Right lobe of liver (tissue), 6 donors: ENCODE measurements at regions not wholly inside any gene's neighbourhood (a gene's known extent, or its start where the extent isn't known, plus 50 kb on each side); places are given as distances from the start of the nearest gene placed in this dataset.
"Not testable (repeated sequence)": the region's sequence is repeated elsewhere in the genome, so short reads cannot be mapped to it uniquely, and the experiment has no call there.

ENCODE experiments used
- ATAC-seq, 4 donors: fragments of 200-7000 bp; cut with Tn5 transposase; one replicate each; pipeline ENCODE4 v1.9.1; 2020; ENCODE audit warnings: mild to moderate bottlenecking in 4 of 4, moderate library complexity in 4 of 4
- DNase-seq, 3 donors: peaks; one replicate each; pipeline ENCODE4 v3.0.0-alpha.2; 2020
- H3K27ac ChIP-seq, 3 donors: fragments of 200-600 bp; one replicate each; pipeline ENCODE4 v1.8.0; 2022
- H3K27me3 ChIP-seq, 2 donors: fragments of 200-600 bp; one replicate each; pipeline ENCODE4 v1.8.0; 2022
- H3K36me3 ChIP-seq, 4 donors: fragments of 200-600 bp; sonication (generic) in 1 of 4; one replicate each; pipeline versions ENCODE4 v1.5.1 to v1.8.0; 2017 to 2022; ENCODE audit warnings: control low read depth in 1 of 4
- H3K4me1 ChIP-seq, 4 donors: fragments of 200-600 bp; sonication (generic) in 1 of 4; one replicate each; pipeline versions ENCODE4 v1.5.1 to v1.8.0; 2017 to 2022; ENCODE audit warnings: control low read depth in 1 of 4
- H3K4me3 ChIP-seq, 3 donors: fragments of 200-600 bp; one replicate each; pipeline ENCODE4 v1.8.0; 2022
- H3K9me3 ChIP-seq, 4 donors: fragments of 200-600 bp; sonication (generic) in 1 of 4; one replicate each; pipeline versions ENCODE4 v1.5.1 to v1.8.0; 2017 to 2022; ENCODE audit warnings: control low read depth in 1 of 4
- POLR2A ChIP-seq: fragments of 450-650 bp; IDR thresholded peaks from one replicate; pipeline ENCODE4 v1.6.1; 2017; ENCODE audit warnings: antibody characterized with exemption, mild to moderate bottlenecking
- WGBS: methylation state at CpG from one replicate; pipeline ENCODE4 v1.1.6; 2018; ENCODE audit warnings: low coverage, low lambda C conversion rate; ENCODE audit not compliant: insufficient coverage; ENCODE audit errors: missing lambda C conversion rate; 5-methylcytosine and 5-hydroxymethylcytosine counted together
- intact Hi-C, 2 donors: fragments of 100-400 bp; cut with DNase I; formaldehyde crosslinking; loops; one replicate each; pipeline versions ENCODE4 v1.11.2 to v1.14.1; 2022
- TF ChIP-seq, protein P1 (sequence below), 4 donors: fragments of 200-600 bp in 3 of 4; fragments of 450-650 bp in 1 of 4; IDR thresholded peaks; one replicate each; pipeline versions ENCODE4 v1.5.1 to v1.8.0; 2016 to 2022; ENCODE audit warnings: antibody characterized with exemption in 4 of 4, mild to moderate bottlenecking in 2 of 4
- donor health status: DM: no; HTN: yes; CAD: no.
- donor health status: DM: no; HTN: no; CAD: no.
- donor health status: DM: no; HTN: no; CAD: no.
- donor health status: DM: no; HTN: yes; CAD: no.
- donor health status: DM: no; HTN: yes; CAD: no.

- Histone ChIP-seq H3K27ac (no peak overlapping the region), H3K4me3 (no peak overlapping the region), H3K27me3 (no peaks in the 10 kb centered on the region), H3K36me3 (no peaks in the 10 kb centered on the region), H3K9me3 (no peaks in the 10 kb centered on the region), H3K4me1 (no peaks in the 10 kb centered on the region)
- TF ChIP-seq, protein P1, sequence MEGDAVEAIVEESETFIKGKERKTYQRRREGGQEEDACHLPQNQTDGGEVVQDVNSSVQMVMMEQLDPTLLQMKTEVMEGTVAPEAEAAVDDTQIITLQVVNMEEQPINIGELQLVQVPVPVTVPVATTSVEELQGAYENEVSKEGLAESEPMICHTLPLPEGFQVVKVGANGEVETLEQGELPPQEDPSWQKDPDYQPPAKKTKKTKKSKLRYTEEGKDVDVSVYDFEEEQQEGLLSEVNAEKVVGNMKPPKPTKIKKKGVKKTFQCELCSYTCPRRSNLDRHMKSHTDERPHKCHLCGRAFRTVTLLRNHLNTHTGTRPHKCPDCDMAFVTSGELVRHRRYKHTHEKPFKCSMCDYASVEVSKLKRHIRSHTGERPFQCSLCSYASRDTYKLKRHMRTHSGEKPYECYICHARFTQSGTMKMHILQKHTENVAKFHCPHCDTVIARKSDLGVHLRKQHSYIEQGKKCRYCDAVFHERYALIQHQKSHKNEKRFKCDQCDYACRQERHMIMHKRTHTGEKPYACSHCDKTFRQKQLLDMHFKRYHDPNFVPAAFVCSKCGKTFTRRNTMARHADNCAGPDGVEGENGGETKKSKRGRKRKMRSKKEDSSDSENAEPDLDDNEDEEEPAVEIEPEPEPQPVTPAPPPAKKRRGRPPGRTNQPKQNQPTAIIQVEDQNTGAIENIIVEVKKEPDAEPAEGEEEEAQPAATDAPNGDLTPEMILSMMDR (IDR thresholded peaks at IDR 0.05): no peak
- no peak for TF ChIP-seq POLR2A
- 49% methylated on average over 3 of the region's 3 CpGs for WGBS
- DNase-seq: no peak
- intact Hi-C loops: no loop called here
- ATAC-seq: no peak
Measured at GRCh38 chr22:47617186-47617585, 854.7 kb downstream of the TBC1D22A start.

DNA sequence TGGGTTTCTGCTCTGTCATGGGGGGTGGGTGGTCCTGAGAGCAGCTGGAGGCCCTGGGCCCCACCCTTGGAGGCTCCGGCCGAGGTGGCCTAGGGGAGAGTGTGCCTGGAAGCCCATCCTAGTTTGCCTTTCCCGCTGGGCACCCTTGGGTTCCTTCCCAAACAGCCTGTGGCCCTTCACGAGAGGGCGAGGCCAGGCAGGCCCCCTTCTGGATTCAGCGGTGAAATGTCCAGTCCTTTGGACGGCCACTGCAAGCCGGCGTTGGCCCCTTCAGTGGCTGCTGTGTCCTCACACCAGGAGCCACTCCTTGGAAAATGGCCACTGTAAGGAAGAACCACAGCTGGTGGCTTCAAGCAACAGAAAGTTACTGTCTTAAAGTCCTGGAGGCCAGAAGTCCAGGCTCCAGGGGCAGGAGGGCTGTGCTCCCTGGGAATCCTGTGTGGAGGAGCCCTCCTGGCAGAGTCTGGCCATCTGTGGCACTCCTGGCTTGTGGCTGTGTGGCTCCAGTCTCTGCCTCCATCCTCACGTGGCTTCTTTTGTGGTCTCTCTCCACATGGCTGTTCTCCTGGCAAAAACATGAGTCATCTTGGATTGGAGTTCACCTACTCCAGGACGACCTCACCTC, 854.1 kb downstream of the TBC1D22A start:
- H3K27ac ChIP-seq: no peak overlapping the region
- no peak overlapping the region for H3K4me3 ChIP-seq
- DNase-seq (no peak), ATAC-seq (no peak)
- H3K4me1 ChIP-seq: no peaks in the 10 kb centered on the region
- WGBS: 60% methylated on average over 1 of the region's 11 CpGs
- no peaks in the 10 kb centered on the region for H3K27me3 ChIP-seq
- no peaks in the 10 kb centered on the region for H3K9me3 ChIP-seq
- no peaks in the 10 kb centered on the region for H3K36me3 ChIP-seq
- intact Hi-C loops: no loop called here
- no peak for TF ChIP-seq POLR2A
- TF ChIP-seq, protein P1 (IDR thresholded peaks at IDR 0.05): no peak

- no peak overlapping the region for H3K4me3 ChIP-seq
Measured at GRCh38 chr22:47615051-47615450, 852.6 kb downstream of the TBC1D22A start.

GRCh38 chr22:47613606-47614350, 851.3 kb downstream of the TBC1D22A start:
- no peak for DNase-seq
- TF ChIP-seq POLR2A: no peak
- TF ChIP-seq, protein P1 (IDR thresholded peaks at IDR 0.05): no peak

More at GRCh38 chr22:47615051-47615450, 852.6 kb downstream of the TBC1D22A start:
- Histone ChIP-seq H3K4me1 (no peaks in the 10 kb centered on the region), H3K36me3 (no peaks in the 10 kb centered on the region), H3K9me3 (no peaks in the 10 kb centered on the region), H3K27ac (no peak overlapping the region), H3K27me3 (no peaks in the 10 kb centered on the region)
- DNase-seq: no peak
- TF ChIP-seq POLR2A: no peak
- TF ChIP-seq, protein P1 (IDR thresholded peaks at IDR 0.05): no peak
- 50% methylated on average over 1 of the region's 10 CpGs for WGBS
- intact Hi-C loops: no loop called here
- ATAC-seq: no peak

DNA sequence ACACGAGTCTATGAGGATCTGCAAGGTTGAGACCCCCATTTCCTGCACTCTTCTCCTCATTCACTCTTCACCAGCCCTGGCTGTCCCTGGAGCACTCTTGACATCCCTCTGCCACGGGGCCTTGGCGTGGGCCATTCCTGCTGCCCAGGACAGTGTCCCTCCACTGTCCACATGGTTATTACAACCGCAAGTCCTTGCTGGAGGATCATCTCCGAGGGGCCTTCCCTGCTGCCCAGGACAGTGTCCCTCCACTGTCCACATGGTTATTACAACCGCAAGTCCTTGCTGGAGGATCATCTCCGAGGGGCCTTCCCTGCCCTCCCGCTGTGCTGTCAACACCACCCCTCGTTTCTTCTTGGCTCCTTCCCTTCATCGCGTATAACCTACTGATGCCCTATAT, 850.7 kb downstream of the TBC1D22A start:
- H3K4me1 ChIP-seq, H3K4me3 ChIP-seq, H3K27ac ChIP-seq, DNase-seq, H3K36me3 ChIP-seq, H3K9me3 ChIP-seq, ATAC-seq, H3K27me3 ChIP-seq, intact Hi-C loops: not testable (repeated sequence)
- 70% methylated on average over 11 of the region's 11 CpGs for WGBS

More at GRCh38 chr22:47613606-47614350, 851.3 kb downstream of the TBC1D22A start:
- Histone ChIP-seq H3K4me1 (no peaks in the 10 kb centered on the region), H3K36me3 (no peaks in the 10 kb centered on the region), H3K27me3 (no peaks in the 10 kb centered on the region), H3K27ac (no peak overlapping the region), H3K9me3 (no peaks in the 10 kb centered on the region), H3K4me3 (no peak overlapping the region)
- ATAC-seq: no peak
- 60% methylated on average over 6 of the region's 13 CpGs for WGBS
- intact Hi-C loops: no loop called here
